GM18505 (cell line): ENCODE measurements at regions not wholly inside any gene's neighbourhood (a gene's known extent, or its start where the extent isn't known, plus 50 kb on each side); places are given as distances from the start of the nearest gene placed in this dataset.

Source experiments
- ATAC-seq: cut with Tn5 transposase; IDR thresholded peaks from one replicate; pipeline ENCODE4 v1.9.1; 2021; ENCODE audit not compliant: unreplicated experiment
- POLR2A ChIP-seq: IDR thresholded peaks from 4 replicates; pipeline ENCODE4 v1.6.1; 2011; ENCODE audit warnings: borderline replicate concordance; ENCODE audit not compliant: insufficient read depth, insufficient read length; ENCODE audit errors: extremely low read depth

DNA sequence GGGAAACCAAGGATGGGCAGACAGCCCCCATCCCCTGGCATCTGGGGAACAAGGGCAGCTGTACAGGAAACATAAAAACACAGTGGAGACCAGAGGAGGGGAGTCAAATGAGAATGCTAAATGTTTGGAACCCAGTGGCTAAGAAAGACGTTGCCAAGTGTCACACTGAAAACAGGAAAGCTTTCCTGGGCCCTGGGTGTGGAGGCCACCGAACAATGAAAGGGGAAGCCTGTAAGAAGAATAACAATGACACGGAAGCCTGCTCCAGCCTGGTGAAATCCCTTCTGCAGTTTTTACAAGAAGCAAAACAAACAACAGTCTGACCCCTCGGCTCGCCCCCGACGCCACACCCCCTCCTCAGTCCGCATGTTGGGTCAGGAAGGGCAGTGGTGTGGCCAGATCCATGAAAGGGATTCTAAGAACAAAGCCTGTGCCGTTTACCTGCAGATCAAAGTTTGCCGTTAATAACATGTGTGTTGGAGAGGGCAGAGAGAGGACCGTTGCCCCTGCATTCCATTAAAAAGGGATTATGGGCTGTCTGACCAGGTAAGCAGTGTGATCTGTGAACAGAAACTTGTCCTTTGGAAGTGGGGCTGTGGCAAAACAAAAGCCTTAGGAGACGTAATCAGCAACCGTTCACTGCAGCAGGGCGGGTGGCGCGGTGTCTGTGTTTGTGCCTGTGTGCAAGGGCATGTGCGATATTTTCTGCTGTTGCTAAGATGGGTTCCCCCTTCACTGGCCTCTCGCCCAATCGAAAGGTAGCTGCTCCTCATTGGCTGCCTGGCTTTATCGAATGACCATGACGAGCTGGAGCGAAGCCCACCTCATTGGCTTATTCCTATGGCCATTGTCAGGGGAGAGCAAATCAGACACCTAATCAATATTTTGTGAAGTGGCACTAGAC is 113.7 kb upstream of the BLID start:
- no peak for ATAC-seq
- no peak for TF ChIP-seq POLR2A

- no peak for ATAC-seq
- TF ChIP-seq POLR2A = no peak
Observed at GRCh38 chr11:122229078-122229477, 113.1 kb upstream of the BLID start.

DNA sequence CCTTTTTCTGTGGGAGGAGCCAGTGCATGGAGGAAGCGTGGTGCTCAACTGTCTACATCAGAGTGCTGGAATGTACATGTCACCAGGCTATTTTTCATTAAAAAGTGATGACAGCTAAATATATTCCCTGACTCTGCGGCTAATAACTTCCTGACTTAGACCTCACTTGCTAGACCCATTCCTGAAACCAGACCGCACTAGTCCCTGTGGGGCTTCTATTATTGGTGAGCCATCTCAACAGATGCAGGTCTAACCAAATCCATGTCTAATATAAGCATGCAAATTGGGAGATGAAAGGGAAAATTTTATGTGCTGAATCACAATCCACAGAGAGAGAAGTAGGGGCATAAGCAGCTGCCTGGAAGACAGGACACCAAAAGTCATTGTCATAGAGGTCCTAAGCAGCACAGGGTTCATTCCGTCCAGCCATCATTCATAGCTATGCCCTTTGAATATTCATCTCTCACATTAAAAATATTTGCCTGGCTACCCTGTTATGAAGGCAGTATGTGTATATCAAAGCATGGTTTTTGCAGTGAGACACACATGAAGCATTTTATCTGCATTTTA is 110.9 kb upstream of the BLID start:
- TF ChIP-seq POLR2A = no peak
- ATAC-seq = no peak

- TF ChIP-seq POLR2A = no peak
- no peak for ATAC-seq
Observed at GRCh38 chr11:122224867-122225266, 108.9 kb upstream of the BLID start.

GRCh38 chr11:122220321-122220720 is 104.3 kb upstream of the BLID start:
- ATAC-seq = no peak
- no peak for TF ChIP-seq POLR2A

DNA sequence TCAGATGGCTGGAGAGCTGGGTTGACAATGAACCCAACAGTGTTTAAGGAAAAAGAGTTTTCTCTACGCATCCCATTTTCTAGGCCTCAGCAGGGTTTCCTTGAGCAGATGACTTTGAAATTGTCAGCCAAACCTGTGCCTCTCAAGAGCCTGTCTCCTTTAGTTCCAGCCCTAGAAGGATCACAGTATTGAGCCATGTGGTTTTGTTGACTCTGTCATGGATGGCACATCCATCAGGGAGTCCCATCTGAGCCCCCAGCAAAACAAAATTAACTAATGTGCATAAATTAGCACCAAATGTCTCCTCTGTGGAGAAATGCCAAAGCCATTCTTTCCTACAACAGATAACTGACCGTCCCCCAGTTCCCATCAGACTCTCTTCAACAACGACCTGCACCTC is 103.8 kb upstream of the BLID start:
- no peak for ATAC-seq
- TF ChIP-seq POLR2A = no peak

DNA sequence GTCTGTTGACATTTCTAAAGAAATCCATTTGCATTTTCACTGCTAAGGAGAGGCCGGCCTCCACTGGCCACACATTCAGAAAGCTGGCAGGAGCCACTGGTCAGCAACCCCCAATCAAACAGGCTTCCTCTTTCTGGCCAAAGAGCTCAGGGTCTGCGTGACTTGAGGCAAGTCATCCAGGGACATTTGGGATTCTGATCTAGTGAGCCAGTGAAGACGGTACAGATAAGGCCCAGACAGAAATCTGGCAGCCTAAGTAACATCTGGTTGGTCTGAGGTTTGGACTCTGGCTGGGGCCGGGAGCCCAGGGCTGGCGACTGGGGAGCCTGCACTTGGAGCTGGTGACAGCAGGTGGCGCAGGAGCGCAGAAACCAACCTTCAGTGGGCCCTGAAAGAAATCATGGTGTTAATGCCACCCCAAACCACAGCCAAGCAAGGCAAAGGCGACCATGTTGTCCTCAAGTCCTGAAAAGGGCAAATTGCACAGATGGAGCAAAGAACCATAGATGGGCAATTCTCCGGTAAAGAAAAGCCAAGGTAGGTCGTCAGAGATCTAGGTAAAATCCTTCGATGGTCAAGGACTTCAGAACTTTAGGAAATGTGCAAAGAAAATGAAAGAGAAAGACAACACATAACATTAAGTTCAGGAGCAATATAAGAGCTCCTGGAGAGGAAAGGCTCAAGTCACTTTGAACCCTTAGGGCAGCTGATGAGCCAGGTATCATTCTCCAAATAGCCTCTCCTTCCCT is 99.4 kb upstream of the BLID start:
- TF ChIP-seq POLR2A = no peak
- ATAC-seq = no peak

- TF ChIP-seq POLR2A = no peak
- no peak for ATAC-seq
Observed at GRCh38 chr11:122214567-122214966, 98.6 kb upstream of the BLID start.

DNA sequence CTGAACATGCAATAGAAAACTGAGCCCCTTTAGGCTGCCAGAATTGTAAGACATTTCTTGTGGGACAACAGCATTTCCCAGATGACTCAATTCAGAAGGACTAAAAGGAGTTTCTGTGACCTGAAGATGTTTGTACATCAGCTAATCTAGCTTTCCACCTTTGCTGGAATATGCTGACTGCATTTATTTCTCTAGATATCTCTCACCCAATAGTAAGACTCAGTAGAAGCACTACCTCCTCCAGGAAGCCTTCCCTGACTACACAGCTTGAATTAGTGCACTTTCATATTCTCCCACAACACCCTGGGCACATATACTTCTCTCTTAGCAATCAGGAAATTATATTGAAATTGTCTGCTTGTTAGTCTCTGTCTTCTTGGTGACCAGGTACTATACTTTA is 98.1 kb upstream of the BLID start:
- ATAC-seq = no peak
- TF ChIP-seq POLR2A = no peak

DNA sequence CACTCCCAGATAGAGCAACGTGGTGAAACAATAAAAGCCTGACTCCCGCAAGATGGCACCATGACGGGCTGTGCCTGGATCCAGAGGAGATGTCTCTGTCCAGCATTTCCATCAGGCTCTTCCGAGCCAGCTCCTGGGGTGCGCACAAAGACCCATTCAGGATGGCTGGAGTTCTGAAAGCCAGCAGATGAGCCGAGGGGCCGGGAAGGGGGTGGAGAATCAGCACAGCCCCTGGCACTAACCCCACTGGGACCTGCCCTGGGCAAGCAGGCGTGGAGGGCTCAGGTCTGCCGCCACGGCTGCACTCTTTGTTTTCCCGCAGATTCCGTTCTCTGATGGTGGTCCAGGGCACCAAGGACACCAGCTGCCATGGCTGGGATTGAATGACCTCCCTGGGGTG is 97.2 kb upstream of the BLID start:
- no peak for TF ChIP-seq POLR2A
- no peak for ATAC-seq

DNA sequence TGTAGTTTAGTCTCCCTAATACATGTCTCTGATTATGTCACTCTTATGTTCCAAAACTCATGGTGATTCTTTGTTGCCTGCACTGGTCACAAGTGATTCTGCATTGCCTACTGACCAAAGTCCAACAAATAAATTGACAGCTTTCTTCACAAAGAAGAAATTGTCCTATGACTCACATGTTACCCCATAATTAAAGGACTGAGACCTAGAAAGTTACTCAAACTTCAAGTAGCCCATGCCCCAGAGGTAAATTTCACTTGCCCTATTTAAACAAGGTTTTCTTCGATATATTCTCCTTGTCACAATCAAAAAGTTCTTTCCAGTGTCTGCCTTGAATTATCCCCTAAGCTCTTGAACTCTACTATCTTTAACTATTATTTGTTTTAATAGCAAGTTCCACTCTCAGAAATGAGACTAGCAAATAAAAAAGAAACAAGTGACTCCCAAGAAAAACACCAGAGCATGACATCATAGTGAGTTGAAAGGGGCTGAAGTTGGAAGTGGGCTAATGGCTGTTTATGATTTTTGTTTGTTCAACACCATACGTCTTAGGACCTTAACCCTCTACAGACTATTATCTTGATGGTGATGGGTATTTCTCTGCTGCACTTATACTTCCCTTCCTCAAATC is 94.5 kb upstream of the BLID start:
- ATAC-seq = no peak
- no peak for TF ChIP-seq POLR2A

- TF ChIP-seq POLR2A = no peak
- ATAC-seq = no peak
Observed at GRCh38 chr11:122209619-122210366, 93.8 kb upstream of the BLID start.
